NCI-H524 treated with DMSO at 0.1 percent for 48 hours (cell line): ENCODE measurements at regions not wholly inside any gene's neighbourhood (a gene's known extent, or its start where the extent isn't known, plus 50 kb on each side); places are given as distances from the start of the nearest gene placed in this dataset.
A peak's percentile ranks its signal among the peaks of the same experiment; 100 is the strongest.
"Not testable (repeated sequence)": the region's sequence is repeated elsewhere in the genome, so short reads cannot be mapped to it uniquely, and the experiment has no call there.

Source experiments
- DNase-seq: peaks from one replicate; lab custom pipeline; 2025; lab: John Stamatoyannopoulos, UW

GRCh38 chr13:76349700-76350099 lies 536.5 kb downstream of the KCTD12 start:
- DNase-seq, result no peak

GRCh38 chr13:76339649-76340048 lies 546.6 kb downstream of the KCTD12 start:
- DNase-seq, result no peak

- DNase-seq, result no peak
Measured at GRCh38 chr13:76338003-76338402, 548.2 kb downstream of the KCTD12 start.

- DNase-seq, result no peak
Measured at GRCh38 chr13:76336889-76337844, 549.0 kb downstream of the KCTD12 start.

- DNase-seq, result no peak
Measured at GRCh38 chr13:76335463-76335862, 550.7 kb downstream of the KCTD12 start.

- no peak for DNase-seq
Measured at GRCh38 chr13:76331943-76332712, 554.1 kb downstream of the KCTD12 start.

- DNase-seq, result no peak
Measured at GRCh38 chr13:76330761-76331160, 555.4 kb downstream of the KCTD12 start.

- DNase-seq, result no peak
Measured at GRCh38 chr13:76329866-76330580, 556.2 kb downstream of the KCTD12 start.

- peak; percentile 30 for DNase-seq
Measured at GRCh38 chr13:76329004-76329403, 557.2 kb downstream of the KCTD12 start.

GRCh38 chr13:76326343-76326742 lies 559.9 kb downstream of the KCTD12 start:
- no peak for DNase-seq

- no peak for DNase-seq
Measured at GRCh38 chr13:76319921-76320320, 566.3 kb downstream of the KCTD12 start.

GRCh38 chr13:76316998-76317527 lies 569.1 kb downstream of the KCTD12 start:
- DNase-seq, result no peak

GRCh38 chr13:76314495-76314894 lies 571.7 kb downstream of the KCTD12 start:
- no peak for DNase-seq

GRCh38 chr13:76307142-76307541 lies 579.1 kb downstream of the KCTD12 start:
- DNase-seq, result no peak

- no peak for DNase-seq
Measured at GRCh38 chr13:76300688-76301087, 585.5 kb downstream of the KCTD12 start.

GRCh38 chr13:76297331-76297730 lies 588.9 kb downstream of the KCTD12 start:
- no peak for DNase-seq

- DNase-seq, result no peak
Measured at GRCh38 chr13:76296751-76297150, 589.5 kb downstream of the KCTD12 start.

GRCh38 chr13:76295020-76295419 lies 591.2 kb downstream of the KCTD12 start:
- not testable (repeated sequence) for DNase-seq

- no peak for DNase-seq
Measured at GRCh38 chr13:76293751-76294150, 592.5 kb downstream of the KCTD12 start.

- DNase-seq, result no peak
Measured at GRCh38 chr13:76293346-76293745, 592.9 kb downstream of the KCTD12 start.

- DNase-seq, result no peak
Measured at GRCh38 chr13:76292726-76293125, 593.5 kb downstream of the KCTD12 start.

GRCh38 chr13:76292031-76292430 lies 594.2 kb downstream of the KCTD12 start:
- no peak for DNase-seq
